Uterus (tissue), 3 donors: ENCODE measurements at regions not wholly inside any gene's neighbourhood (a gene's known extent, or its start where the extent isn't known, plus 50 kb on each side); places are given as distances from the start of the nearest gene placed in this dataset.

ENCODE experiments used
- DNase-seq, 2 donors: peaks; one replicate each; pipeline ENCODE4 v3.0.0-alpha.2; 2019 to 2020
- H3K27ac ChIP-seq, 2 donors: fragments of 200-600 bp; sonication (generic); 1 replicate in 1 of 2; 2 replicates in 1 of 2; pipeline ENCODE4 v1.5.1; 2016 to 2018
- H3K27me3 ChIP-seq, 2 donors: fragments of 200-600 bp; sonication (generic); one replicate each; pipeline ENCODE4 v1.5.1; 2018 to 2019; ENCODE audit warnings: control low read depth in 1 of 2
- H3K36me3 ChIP-seq, 2 donors: fragments of 200-600 bp; sonication (generic); one replicate each; pipeline ENCODE4 v1.5.1; 2019; ENCODE audit warnings: control low read depth in 1 of 2
- H3K4me1 ChIP-seq, 2 donors: fragments of 200-600 bp; sonication (generic); one replicate each; pipeline ENCODE4 v1.5.1; 2018 to 2019; ENCODE audit warnings: control low read depth in 1 of 2
- H3K4me3 ChIP-seq, 2 donors: fragments of 200-600 bp; sonication (generic); 1 replicate in 1 of 2; 2 replicates in 1 of 2; pipeline ENCODE4 v1.5.1; 2018 to 2019; ENCODE audit warnings: mild to moderate bottlenecking in 1 of 2
- H3K9me3 ChIP-seq, 2 donors: fragments of 200-600 bp; sonication (generic); one replicate each; pipeline ENCODE4 v1.5.1; 2019; ENCODE audit warnings: control low read depth in 1 of 2
- CTCF ChIP-seq, 4 experiments: fragments of 200-600 bp in 2 of 4; fragments of 450-650 bp in 2 of 4; sonication (generic) in 2 of 4; IDR thresholded peaks; one replicate each; pipeline ENCODE4 v1.5.1; 2016 to 2019; ENCODE audit warnings: antibody characterized with exemption in 4 of 4, mild to moderate bottlenecking in 2 of 4, moderate library complexity in 1 of 4
- POLR2A ChIP-seq, 2 donors: fragments of 450-650 bp; IDR thresholded peaks; one replicate each; pipeline ENCODE4 v1.6.1; 2016; ENCODE audit warnings: antibody characterized with exemption in 2 of 2, mild to moderate bottlenecking in 1 of 2, moderate library complexity in 1 of 2
- intact Hi-C: fragments of 100-400 bp; cut with DNase I; formaldehyde crosslinking; loops from one replicate; pipeline ENCODE4 v1.15.1; 2023; ENCODE audit warnings: low total_unique reads
- donor health status: DM: yes; HTN: yes; CAD: no.

GRCh38 chr1:101310506-101310905 is 73.7 kb downstream of the S1PR1 start:
- H3K4me3 ChIP-seq = no peak overlapping the region
- intact Hi-C loops = no loop called here
- no peaks in the 10 kb centered on the region for H3K27me3 ChIP-seq
- H3K27ac ChIP-seq = no peak overlapping the region
- H3K9me3 ChIP-seq = no peaks in the 10 kb centered on the region
- no peak for TF ChIP-seq POLR2A (IDR thresholded peaks at IDR 0.05)
- TF ChIP-seq CTCF (IDR thresholded peaks at IDR 0.05) = no peak
- DNase-seq = no peak
- no peaks in the 10 kb centered on the region for H3K36me3 ChIP-seq
- no peaks in the 10 kb centered on the region for H3K4me1 ChIP-seq

GRCh38 chr1:101311146-101311920 is 74.5 kb downstream of the S1PR1 start:
- intact Hi-C loops = no loop called here
- DNase-seq = no peak
- TF ChIP-seq CTCF (IDR thresholded peaks at IDR 0.05) = no peak
- no peak for TF ChIP-seq POLR2A (IDR thresholded peaks at IDR 0.05)
- no peaks in the 10 kb centered on the region for H3K27me3 ChIP-seq
- H3K4me3 ChIP-seq = no peak overlapping the region
- no peaks in the 10 kb centered on the region for H3K4me1 ChIP-seq
- H3K27ac ChIP-seq = no peak overlapping the region
- H3K36me3 ChIP-seq = no peaks in the 10 kb centered on the region
- H3K9me3 ChIP-seq = no peaks in the 10 kb centered on the region

GRCh38 chr1:101312147-101312546 is 75.3 kb downstream of the S1PR1 start:
- no peaks in the 10 kb centered on the region for H3K9me3 ChIP-seq
- H3K4me1 ChIP-seq = no peaks in the 10 kb centered on the region
- no peak overlapping the region for H3K4me3 ChIP-seq
- no peak for TF ChIP-seq CTCF (IDR thresholded peaks at IDR 0.05)
- TF ChIP-seq POLR2A (IDR thresholded peaks at IDR 0.05) = no peak
- no peaks in the 10 kb centered on the region for H3K27me3 ChIP-seq
- no peaks in the 10 kb centered on the region for H3K36me3 ChIP-seq
- no peak overlapping the region for H3K27ac ChIP-seq
- intact Hi-C loops = no loop called here
- no peak for DNase-seq

GRCh38 chr1:101313356-101313755 is 76.5 kb downstream of the S1PR1 start:
- TF ChIP-seq POLR2A (IDR thresholded peaks at IDR 0.05) (no peak), CTCF (IDR thresholded peaks at IDR 0.05) (no peak)
- H3K4me3 ChIP-seq = no peak overlapping the region
- no peaks in the 10 kb centered on the region for H3K27me3 ChIP-seq
- intact Hi-C loops = no loop called here
- H3K4me1 ChIP-seq = no peaks in the 10 kb centered on the region
- H3K36me3 ChIP-seq = no peaks in the 10 kb centered on the region
- no peak overlapping the region for H3K27ac ChIP-seq
- no peaks in the 10 kb centered on the region for H3K9me3 ChIP-seq
- no peak for DNase-seq

- no peaks in the 10 kb centered on the region for H3K4me1 ChIP-seq
- H3K9me3 ChIP-seq = no peaks in the 10 kb centered on the region
- intact Hi-C loops = no loop called here
- H3K27ac ChIP-seq = no peak overlapping the region
- no peaks in the 10 kb centered on the region for H3K27me3 ChIP-seq
- TF ChIP-seq POLR2A (IDR thresholded peaks at IDR 0.05) (no peak), CTCF (IDR thresholded peaks at IDR 0.05) (no peak)
- DNase-seq = no peak
- H3K4me3 ChIP-seq = no peak overlapping the region
- no peaks in the 10 kb centered on the region for H3K36me3 ChIP-seq
Measured at GRCh38 chr1:101314244-101314643, 77.4 kb downstream of the S1PR1 start.
